ENCODE measurements at regions not wholly inside any gene's neighbourhood (a gene's known extent, or its start where the extent isn't known, plus 50 kb on each side); places are given as distances from the start of the nearest gene placed in this dataset.
A peak's percentile ranks its signal among the peaks of the same experiment; 100 is the strongest.

GRCh38 chr9:86700629-86701028, 246.7 kb downstream of the GAS1 start:
- Mint-ChIP-seq H3K9me3 (no peaks in the 10 kb centered on the region), H3K36me3 (ENCODE audit: low read depth) (no peaks in the 10 kb centered on the region), H3K4me3 (no peak overlapping the region), H3K27me3 (peaks cover 2% of the 10 kb centered on the region), H3K4me1 (no peaks in the 10 kb centered on the region), H3K27ac (no peak overlapping the region)
- DNase-seq = no peak
- no peak for ATAC-seq

GRCh38 chr9:86697999-86698398, 249.3 kb downstream of the GAS1 start:
- Mint-ChIP-seq H3K36me3 (ENCODE audit: low read depth) (no peaks in the 10 kb centered on the region), H3K4me1 (no peaks in the 10 kb centered on the region), H3K27ac (no peak overlapping the region), H3K4me3 (no peak overlapping the region), H3K9me3 (no peaks in the 10 kb centered on the region), H3K27me3 (peaks cover 2% of the 10 kb centered on the region)
- no peak for DNase-seq
- ATAC-seq = no peak

GRCh38 chr9:86697213-86697612, 250.1 kb downstream of the GAS1 start:
- Mint-ChIP-seq H3K9me3 (no peaks in the 10 kb centered on the region), H3K27me3 (peaks cover 2% of the 10 kb centered on the region), H3K4me1 (no peaks in the 10 kb centered on the region), H3K27ac (no peak overlapping the region), H3K4me3 (no peak overlapping the region), H3K36me3 (ENCODE audit: low read depth) (no peaks in the 10 kb centered on the region)
- DNase-seq (no peak), ATAC-seq (no peak)

- Mint-ChIP-seq H3K27ac (no peak overlapping the region), H3K4me1 (no peaks in the 10 kb centered on the region), H3K27me3 (peaks cover 5% of the 10 kb centered on the region), H3K4me3 (no peak overlapping the region), H3K9me3 (no peaks in the 10 kb centered on the region), H3K36me3 (ENCODE audit: low read depth) (no peaks in the 10 kb centered on the region)
- DNase-seq (no peak), ATAC-seq (no peak)
These were observed 251.3 kb downstream of the GAS1 start for GRCh38 chr9:86695910-86696424.

- ATAC-seq = no peak
- Mint-ChIP-seq H3K36me3 (ENCODE audit: low read depth) (no peaks in the 10 kb centered on the region), H3K4me1 (no peaks in the 10 kb centered on the region), H3K4me3 (no peak overlapping the region), H3K27me3 (peaks cover 3% of the 10 kb centered on the region), H3K27ac (no peak overlapping the region), H3K9me3 (no peaks in the 10 kb centered on the region)
- no peak for DNase-seq
These were observed 257.3 kb downstream of the GAS1 start for GRCh38 chr9:86690034-86690433.

GRCh38 chr9:86687788-86688187, 259.5 kb downstream of the GAS1 start:
- no peak for DNase-seq
- H3K9me3 Mint-ChIP-seq = no peaks in the 10 kb centered on the region
- H3K27me3 Mint-ChIP-seq = peaks cover 3% of the 10 kb centered on the region
- no peak for ATAC-seq
- H3K4me3 Mint-ChIP-seq = no peak overlapping the region
- no peaks in the 10 kb centered on the region for H3K36me3 Mint-ChIP-seq (ENCODE audit: low read depth)
- no peaks in the 10 kb centered on the region for H3K4me1 Mint-ChIP-seq
- no peak overlapping the region for H3K27ac Mint-ChIP-seq

GRCh38 chr9:86685556-86685955, 261.8 kb downstream of the GAS1 start:
- no peaks in the 10 kb centered on the region for H3K36me3 Mint-ChIP-seq (ENCODE audit: low read depth)
- H3K27me3 Mint-ChIP-seq = no peaks in the 10 kb centered on the region
- no peak overlapping the region for H3K27ac Mint-ChIP-seq
- no peak overlapping the region for H3K4me3 Mint-ChIP-seq
- DNase-seq = no peak
- no peak for ATAC-seq
- no peaks in the 10 kb centered on the region for H3K9me3 Mint-ChIP-seq
- no peaks in the 10 kb centered on the region for H3K4me1 Mint-ChIP-seq

- no peak overlapping the region for H3K4me3 Mint-ChIP-seq
- H3K9me3 Mint-ChIP-seq = no peaks in the 10 kb centered on the region
- no peaks in the 10 kb centered on the region for H3K36me3 Mint-ChIP-seq (ENCODE audit: low read depth)
- no peak for ATAC-seq
- no peaks in the 10 kb centered on the region for H3K4me1 Mint-ChIP-seq
- no peaks in the 10 kb centered on the region for H3K27me3 Mint-ChIP-seq
- H3K27ac Mint-ChIP-seq = no peak overlapping the region
- no peak for DNase-seq
These were observed 263.2 kb downstream of the GAS1 start for GRCh38 chr9:86684148-86684547.

GRCh38 chr9:86682240-86682639, 265.1 kb downstream of the GAS1 start:
- no peaks in the 10 kb centered on the region for H3K9me3 Mint-ChIP-seq
- ATAC-seq (no peak), DNase-seq (no peak)
- H3K36me3 Mint-ChIP-seq (ENCODE audit: low read depth) = no peaks in the 10 kb centered on the region
- H3K27ac Mint-ChIP-seq = no peak overlapping the region
- peak overlapping the region; percentile 47 for H3K4me3 Mint-ChIP-seq
- H3K4me1 Mint-ChIP-seq = no peaks in the 10 kb centered on the region
- no peaks in the 10 kb centered on the region for H3K27me3 Mint-ChIP-seq

GRCh38 chr9:86679909-86680308, 267.4 kb downstream of the GAS1 start:
- Mint-ChIP-seq H3K27ac (no peak overlapping the region), H3K27me3 (no peaks in the 10 kb centered on the region)

GRCh38 chr9:86676396-86676795, 270.9 kb downstream of the GAS1 start:
- DNase-seq = no peak
- Mint-ChIP-seq H3K9me3 (peaks cover 3% of the 10 kb centered on the region), H3K4me3 (no peak overlapping the region), H3K27me3 (no peaks in the 10 kb centered on the region), H3K36me3 (ENCODE audit: low read depth) (no peaks in the 10 kb centered on the region), H3K27ac (no peak overlapping the region), H3K4me1 (no peaks in the 10 kb centered on the region)
- ATAC-seq = no peak

More at GRCh38 chr9:86679909-86680308, 267.4 kb downstream of the GAS1 start:
- H3K4me1 Mint-ChIP-seq = no peaks in the 10 kb centered on the region
- no peaks in the 10 kb centered on the region for H3K9me3 Mint-ChIP-seq
- H3K4me3 Mint-ChIP-seq = no peak overlapping the region
- H3K36me3 Mint-ChIP-seq (ENCODE audit: low read depth) = no peaks in the 10 kb centered on the region
- no peak for ATAC-seq
- DNase-seq = no peak

- Mint-ChIP-seq H3K9me3 (peaks cover 7% of the 10 kb centered on the region), H3K4me1 (no peaks in the 10 kb centered on the region), H3K36me3 (ENCODE audit: low read depth) (no peaks in the 10 kb centered on the region), H3K27me3 (no peaks in the 10 kb centered on the region), H3K4me3 (no peak overlapping the region), H3K27ac (no peak overlapping the region)
- DNase-seq = no peak
- no peak for ATAC-seq
These were observed 271.5 kb downstream of the GAS1 start for GRCh38 chr9:86675805-86676204.

- Mint-ChIP-seq H3K36me3 (ENCODE audit: low read depth) (no peaks in the 10 kb centered on the region), H3K4me3 (no peak overlapping the region), H3K27me3 (no peaks in the 10 kb centered on the region), H3K4me1 (no peaks in the 10 kb centered on the region), H3K27ac (no peak overlapping the region), H3K9me3 (peaks cover 10% of the 10 kb centered on the region)
- no peak for ATAC-seq
- no peak for DNase-seq
These were observed 272.8 kb downstream of the GAS1 start for GRCh38 chr9:86674487-86674886.

GRCh38 chr9:86672966-86673365, 274.3 kb downstream of the GAS1 start:
- DNase-seq (no peak), ATAC-seq (no peak)
- no peak overlapping the region for H3K4me3 Mint-ChIP-seq
- no peaks in the 10 kb centered on the region for H3K27me3 Mint-ChIP-seq
- H3K4me1 Mint-ChIP-seq = peaks cover 4% of the 10 kb centered on the region
- peaks cover 10% of the 10 kb centered on the region for H3K9me3 Mint-ChIP-seq
- H3K27ac Mint-ChIP-seq = no peak overlapping the region
- no peaks in the 10 kb centered on the region for H3K36me3 Mint-ChIP-seq (ENCODE audit: low read depth)

- Mint-ChIP-seq H3K4me3 (no peak overlapping the region), H3K4me1 (peaks cover 4% of the 10 kb centered on the region), H3K9me3 (peaks cover 10% of the 10 kb centered on the region), H3K27me3 (no peaks in the 10 kb centered on the region), H3K27ac (no peak overlapping the region), H3K36me3 (ENCODE audit: low read depth) (no peaks in the 10 kb centered on the region)
- ATAC-seq (no peak), DNase-seq (no peak)
These were observed 275.0 kb downstream of the GAS1 start for GRCh38 chr9:86672301-86672700.

- no peak overlapping the region for H3K4me3 Mint-ChIP-seq
- ATAC-seq (no peak), DNase-seq (no peak)
- H3K27me3 Mint-ChIP-seq = no peaks in the 10 kb centered on the region
- H3K27ac Mint-ChIP-seq = no peak overlapping the region
- H3K4me1 Mint-ChIP-seq = peaks cover 10% of the 10 kb centered on the region
- no peaks in the 10 kb centered on the region for H3K36me3 Mint-ChIP-seq (ENCODE audit: low read depth)
- peaks cover 10% of the 10 kb centered on the region for H3K9me3 Mint-ChIP-seq
These were observed 276.3 kb downstream of the GAS1 start for GRCh38 chr9:86671018-86671417.

Data from activated naive CD8-positive, alpha-beta T cell treated with anti-CD3 and anti-CD28 coated beads, Interleukin-2, amount 50 U/mL, for 24 hours (primary cell).